GM18508 (cell line): ENCODE measurements at regions not wholly inside any gene's neighbourhood (a gene's known extent, or its start where the extent isn't known, plus 50 kb on each side); places are given as distances from the start of the nearest gene placed in this dataset.
"Not testable (repeated sequence)": the region's sequence is repeated elsewhere in the genome, so short reads cannot be mapped to it uniquely, and the experiment has no call there.

Experiments used
- ATAC-seq: cut with Tn5 transposase; IDR thresholded peaks from one replicate; pipeline ENCODE4 v1.9.1; 2021; ENCODE audit warnings: moderate number of reproducible peaks; ENCODE audit not compliant: insufficient read depth, unreplicated experiment

DNA sequence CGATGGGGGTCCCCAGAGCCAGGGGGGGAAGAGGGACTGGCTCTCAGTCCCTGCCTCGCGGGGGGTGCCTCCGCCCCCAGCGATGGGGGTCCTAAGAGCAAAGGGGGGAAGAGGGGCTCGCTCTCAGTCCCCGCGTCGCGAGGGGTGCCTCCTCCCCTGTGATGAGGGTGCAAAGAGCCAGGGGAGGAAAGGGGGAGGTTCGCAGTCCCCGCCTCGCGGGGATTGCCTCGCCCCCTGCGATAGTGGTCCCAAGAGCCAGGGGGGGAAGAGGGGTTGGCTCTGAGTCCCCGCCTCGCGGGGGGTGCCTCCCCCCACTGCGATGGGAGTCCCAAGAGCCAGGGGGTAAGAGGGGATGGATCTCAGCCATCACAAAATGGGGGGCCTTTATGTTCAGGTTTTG is 168.5 kb downstream of the ATP6V0E2 start:
- ATAC-seq, result not testable (repeated sequence)

GRCh38 chr7:150044771-150045170 is 171.0 kb downstream of the ATP6V0E2 start:
- not testable (repeated sequence) for ATAC-seq

- not testable (repeated sequence) for ATAC-seq
Observed at GRCh38 chr7:150045596-150045995, 171.8 kb downstream of the ATP6V0E2 start.

- not testable (repeated sequence) for ATAC-seq
Observed at GRCh38 chr7:150046290-150047194, 172.8 kb downstream of the ATP6V0E2 start.

GRCh38 chr7:150047329-150047728 is 173.6 kb downstream of the ATP6V0E2 start:
- not testable (repeated sequence) for ATAC-seq

GRCh38 chr7:150047772-150048171 is 174.0 kb downstream of the ATP6V0E2 start:
- ATAC-seq, result not testable (repeated sequence)

DNA sequence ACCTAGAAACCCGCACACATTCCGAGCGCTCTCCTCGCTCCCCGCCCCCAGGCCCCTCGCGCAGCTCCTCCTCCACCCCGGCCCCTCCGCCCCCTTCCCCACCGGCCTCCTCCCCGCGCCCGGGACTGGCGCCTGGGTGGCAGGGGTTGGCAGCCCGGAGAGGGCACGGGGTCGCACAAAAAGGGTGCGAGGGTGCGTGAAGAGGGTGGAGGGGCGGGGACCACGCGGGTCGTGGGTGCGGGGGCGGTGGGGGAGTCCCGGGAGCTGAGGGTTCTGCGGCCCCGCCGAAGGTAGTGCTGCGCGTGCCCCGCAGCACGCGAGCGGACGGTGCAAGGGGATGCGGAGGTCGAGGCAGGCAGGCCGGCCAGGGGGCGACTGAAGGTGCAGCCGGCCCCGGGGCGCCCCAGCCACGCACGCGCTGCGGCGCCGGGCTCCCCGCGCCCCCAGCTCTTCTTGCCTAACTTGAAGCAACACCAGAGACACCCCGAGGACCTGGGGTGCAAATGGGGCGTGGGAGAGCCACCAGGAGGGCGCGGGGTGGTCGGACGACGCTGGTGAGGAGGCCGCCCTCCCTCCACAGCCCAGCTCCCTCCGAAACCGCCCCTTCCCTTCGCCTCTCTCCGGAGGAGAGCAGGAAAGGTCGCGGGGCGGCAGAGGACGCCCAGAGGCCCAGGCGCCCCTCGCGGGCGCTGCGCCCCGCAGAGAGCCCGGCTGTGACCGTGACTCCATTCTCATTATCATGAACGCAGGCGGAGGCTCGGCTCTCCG is 174.7 kb downstream of the ATP6V0E2 start:
- not testable (repeated sequence) for ATAC-seq

DNA sequence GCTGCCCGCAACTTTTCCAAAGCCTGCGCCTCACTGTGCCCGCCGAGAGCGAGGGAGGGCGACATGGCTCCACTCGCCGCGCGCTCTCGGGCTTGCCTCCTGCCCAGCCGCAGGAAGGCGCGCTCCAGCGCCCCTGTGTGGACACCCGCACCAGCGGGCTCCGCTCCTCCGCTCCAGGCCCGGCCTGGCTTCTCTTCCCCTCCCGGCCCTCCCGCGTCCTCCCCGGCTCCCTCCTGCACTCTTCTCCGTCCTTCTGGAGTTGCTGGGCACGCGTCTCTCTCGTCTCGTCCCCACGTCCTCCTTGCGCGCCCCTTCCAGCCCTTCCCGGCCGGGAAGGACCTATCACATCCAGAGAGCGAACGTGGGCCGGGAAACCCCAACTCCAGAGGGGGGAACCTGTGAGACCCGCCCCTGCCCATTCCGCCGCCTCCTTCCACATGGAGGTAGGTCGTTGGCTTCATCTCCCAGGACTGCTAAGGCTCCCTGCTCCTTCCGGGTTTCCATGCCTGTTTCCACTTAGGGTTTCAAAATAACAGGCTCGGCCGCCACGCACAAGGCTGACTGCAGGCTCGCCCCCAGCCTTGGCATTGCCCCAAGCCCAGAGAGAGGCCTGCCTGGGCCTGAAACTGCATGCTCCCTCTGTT is 175.4 kb downstream of the ATP6V0E2 start:
- ATAC-seq, result not testable (repeated sequence)

- ATAC-seq, result not testable (repeated sequence)
Observed at GRCh38 chr7:150053396-150053795, 179.6 kb downstream of the ATP6V0E2 start.

DNA sequence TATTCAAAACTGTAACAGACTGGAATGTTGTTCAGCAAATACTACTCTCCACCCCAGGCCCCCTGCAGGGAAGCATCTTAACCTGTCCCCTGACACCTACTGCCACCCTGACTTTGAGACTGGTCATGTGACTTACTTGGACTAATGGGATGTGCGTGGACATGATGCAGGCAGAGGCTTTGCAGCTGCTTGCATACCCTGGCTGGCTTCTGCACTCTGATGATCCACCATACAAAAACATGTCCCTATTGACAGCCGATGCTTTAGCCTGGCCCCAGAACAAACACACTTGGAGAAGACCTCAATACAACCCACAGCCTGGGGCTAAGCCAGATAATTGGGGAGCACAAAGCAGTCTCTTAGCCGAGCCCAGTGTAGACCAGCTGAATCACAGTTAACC is 180.5 kb downstream of the ATP6V0E2 start:
- not testable (repeated sequence) for ATAC-seq

GRCh38 chr7:150060259-150061221 is 186.8 kb downstream of the ATP6V0E2 start:
- ATAC-seq, result peak; percentile 88

DNA sequence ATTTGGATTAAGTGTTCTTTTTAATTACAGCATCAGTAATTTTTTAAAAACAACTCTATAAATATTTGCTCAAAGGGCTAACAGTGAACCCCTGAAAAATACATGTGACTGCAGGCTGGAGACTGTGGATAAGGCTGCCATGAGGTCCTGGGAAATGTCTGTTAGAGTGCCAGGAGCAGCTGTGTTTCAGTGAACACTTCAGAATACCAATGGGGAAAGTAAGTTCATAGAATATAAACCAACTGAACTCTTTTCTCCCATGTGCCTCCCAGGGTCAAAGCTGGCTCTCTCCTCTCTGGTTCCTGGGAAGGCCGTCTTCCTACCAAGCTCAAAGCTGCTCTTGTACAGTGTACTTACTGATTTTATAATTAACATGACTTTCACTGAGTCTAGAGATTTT is 189.4 kb downstream of the ATP6V0E2 start:
- not testable (repeated sequence) for ATAC-seq

DNA sequence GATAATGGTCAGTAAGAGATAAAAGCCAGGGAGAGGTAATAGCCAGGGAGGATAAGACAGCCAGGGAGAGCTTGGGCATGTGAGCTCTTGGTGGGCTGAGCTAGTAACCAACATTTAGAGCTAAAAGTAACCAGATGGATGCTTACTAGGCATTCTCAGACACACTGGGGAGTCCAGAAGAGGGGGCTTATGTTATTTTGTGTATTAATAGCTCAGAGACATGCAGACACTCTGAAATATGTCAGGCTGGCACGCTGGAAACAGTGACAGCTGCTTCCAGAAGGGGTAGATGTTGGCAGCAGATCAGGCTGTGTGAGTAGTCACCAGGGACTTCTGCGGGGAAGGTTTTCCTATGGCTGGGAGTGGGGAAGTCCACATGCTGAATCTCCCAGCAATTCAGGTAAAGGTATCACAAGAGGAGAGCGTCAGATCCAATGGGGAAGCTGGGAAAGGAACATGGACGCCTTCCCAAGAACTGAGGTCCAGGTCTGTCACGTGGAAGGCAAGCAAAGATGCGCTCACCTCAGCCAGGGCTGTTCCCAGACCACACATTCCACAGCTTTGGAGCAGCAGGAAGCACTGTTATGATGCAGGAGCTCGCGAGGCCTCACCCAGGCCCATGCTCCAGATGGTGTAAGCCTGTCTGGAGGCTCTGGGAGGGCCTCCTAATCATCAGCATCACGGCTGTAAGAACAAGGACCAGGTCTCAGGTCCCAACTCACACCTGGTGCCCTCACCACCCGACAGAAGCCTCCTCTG is 196.0 kb downstream of the ATP6V0E2 start:
- ATAC-seq, result not testable (repeated sequence)

DNA sequence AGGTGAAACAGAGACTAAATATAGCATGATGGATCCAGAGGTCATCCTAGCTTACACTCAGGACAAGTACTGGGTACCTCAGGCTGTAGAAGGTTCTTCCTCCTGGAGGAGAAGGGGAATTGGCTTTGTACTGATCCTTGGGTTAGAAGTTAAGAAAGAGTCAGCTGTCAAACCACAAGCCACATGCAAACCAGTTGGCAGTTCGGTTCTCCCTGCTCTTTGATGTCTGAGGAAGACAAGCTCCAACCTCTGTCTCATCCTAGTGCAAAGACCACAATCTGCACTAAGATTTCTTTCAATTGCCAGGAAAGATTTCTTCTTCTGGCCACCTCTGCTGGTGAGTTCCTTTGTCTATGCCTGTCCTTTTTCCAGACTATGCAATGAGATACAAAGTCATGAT is 203.8 kb downstream of the ATP6V0E2 start:
- ATAC-seq, result not testable (repeated sequence)

DNA sequence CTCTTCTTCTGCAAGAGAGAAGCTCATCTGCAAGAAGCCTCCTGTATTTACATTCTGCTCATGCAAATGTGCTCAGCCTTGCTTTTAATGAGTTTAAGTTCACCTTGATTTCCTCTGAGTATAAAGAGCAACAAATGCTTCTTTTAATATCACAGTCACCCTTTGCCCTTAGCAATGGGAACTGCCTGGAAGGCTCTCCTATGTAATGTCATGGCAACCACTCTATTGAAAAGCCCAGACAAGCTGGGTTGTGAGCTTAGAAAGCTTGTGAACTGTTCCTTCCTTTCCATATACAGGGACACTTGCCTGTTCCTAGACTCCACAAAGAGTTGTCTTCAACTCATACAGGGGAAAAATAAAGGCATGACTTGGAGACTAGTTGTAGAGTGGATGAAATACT is 208.1 kb downstream of the ATP6V0E2 start:
- ATAC-seq, result not testable (repeated sequence)

DNA sequence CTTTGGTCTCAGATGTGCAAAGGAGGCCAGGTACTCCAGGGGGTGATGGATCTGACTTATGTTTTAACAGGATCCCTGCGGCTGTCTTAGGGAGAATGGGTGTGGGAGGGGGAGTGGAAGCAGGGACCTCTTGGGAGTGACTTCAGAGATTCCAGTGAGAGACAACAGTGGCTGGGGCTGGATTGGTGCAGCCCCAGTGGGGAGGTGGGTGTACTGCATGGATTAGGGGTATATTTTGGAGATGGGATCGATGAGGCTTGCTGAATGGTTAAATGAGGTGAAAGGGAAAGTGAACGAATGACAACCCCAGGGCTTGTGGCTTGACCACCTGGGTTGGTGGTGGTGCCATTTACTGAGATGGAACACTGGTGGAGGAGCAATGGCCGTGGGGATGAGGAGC is 211.0 kb downstream of the ATP6V0E2 start:
- ATAC-seq, result not testable (repeated sequence)

GRCh38 chr7:150087478-150087877 is 213.7 kb downstream of the ATP6V0E2 start:
- not testable (repeated sequence) for ATAC-seq

- not testable (repeated sequence) for ATAC-seq
Observed at GRCh38 chr7:150089139-150089538, 215.4 kb downstream of the ATP6V0E2 start.

DNA sequence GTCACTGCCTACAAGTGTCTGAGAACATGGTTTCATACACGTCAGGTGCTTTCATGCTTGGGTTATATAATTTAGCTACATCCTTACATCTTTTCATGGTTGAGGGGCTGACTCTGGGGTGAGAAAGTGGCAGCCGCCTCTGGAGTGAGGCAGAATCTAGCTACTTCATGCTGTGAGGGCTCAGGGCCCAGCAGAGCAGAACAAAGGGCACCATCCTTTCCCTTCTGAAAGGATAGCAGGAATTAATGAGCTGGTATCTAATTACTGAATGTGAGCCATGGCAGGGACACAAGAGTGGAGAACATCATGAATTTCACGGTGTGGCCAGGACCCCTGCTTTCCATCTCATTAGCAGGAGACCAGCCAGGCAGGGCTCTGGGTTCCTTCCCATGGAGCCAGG is 217.0 kb downstream of the ATP6V0E2 start:
- not testable (repeated sequence) for ATAC-seq
